GM18909 (cell line): ENCODE measurements at regions not wholly inside any gene's neighbourhood (a gene's known extent, or its start where the extent isn't known, plus 50 kb on each side); places are given as distances from the start of the nearest gene placed in this dataset.

Experiments
- ATAC-seq: cut with Tn5 transposase; IDR thresholded peaks from one replicate; pipeline ENCODE4 v1.9.1; 2021; ENCODE audit warnings: mild to moderate bottlenecking; ENCODE audit not compliant: unreplicated experiment, poor library complexity

DNA sequence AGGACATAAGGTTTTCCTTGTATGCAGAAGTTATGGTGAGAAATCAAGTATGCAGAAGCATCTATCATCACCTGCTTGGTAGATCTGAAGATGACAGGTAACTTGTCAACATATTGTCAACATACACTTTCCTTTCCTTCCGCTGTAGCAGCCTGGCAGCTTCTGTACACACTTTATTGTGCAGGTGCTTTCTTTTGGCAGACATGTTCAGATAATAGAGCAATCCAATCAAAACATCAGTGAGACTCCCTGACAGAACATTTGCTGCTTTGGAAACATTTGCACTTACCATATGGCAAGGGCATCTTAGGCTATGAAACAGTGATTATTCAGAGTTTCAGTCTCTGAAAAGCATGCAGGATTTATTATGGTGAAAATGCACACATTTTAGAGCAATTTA is 161.1 kb upstream of the CDH12 start:
- ATAC-seq: no peak

DNA sequence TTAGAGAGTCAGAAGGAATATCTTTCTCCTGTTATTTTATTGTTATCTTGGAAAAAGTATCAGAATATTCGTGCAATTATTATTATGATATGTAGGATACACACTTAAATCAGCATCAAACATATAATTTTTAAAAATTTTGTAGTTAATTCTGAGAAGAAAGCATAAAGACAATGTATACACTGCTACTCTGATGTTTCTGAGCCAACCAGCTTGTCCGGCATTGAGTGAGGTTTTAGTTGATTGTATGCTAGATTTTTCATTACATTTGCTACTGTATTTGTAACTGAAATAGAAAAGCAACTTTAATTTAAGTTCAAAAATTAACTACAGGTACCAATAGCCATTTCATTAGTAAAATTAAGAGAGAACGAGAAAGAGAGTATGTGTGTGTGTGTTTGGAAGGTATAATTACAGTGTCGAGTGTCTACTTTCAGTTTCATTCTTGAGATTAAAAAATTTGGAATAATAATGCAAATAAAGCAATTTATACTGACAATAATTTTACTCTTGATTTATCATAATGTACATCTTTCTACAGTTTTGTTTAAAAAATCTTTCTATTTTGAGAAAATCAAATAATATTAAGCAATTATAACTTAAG is 160.4 kb upstream of the CDH12 start:
- no peak for ATAC-seq

DNA sequence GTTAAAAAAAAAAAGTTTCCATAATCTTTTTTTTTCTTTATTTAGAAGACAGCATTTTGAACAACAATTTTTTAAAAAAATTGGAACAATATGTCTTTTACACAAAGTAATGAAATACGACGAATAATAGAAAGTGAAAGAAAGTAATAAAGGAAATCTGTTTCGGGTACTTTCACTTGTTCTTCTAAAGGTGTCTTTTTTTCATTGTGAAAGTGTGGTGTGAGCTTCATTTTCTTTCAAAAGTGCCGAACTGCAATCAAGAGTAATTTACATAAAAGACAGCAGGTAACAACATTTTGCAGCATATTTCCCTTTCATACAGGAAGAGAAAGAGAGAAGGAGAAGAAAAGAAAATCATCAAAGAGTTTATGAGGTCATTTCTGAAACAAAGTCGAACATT is 159.7 kb upstream of the CDH12 start:
- ATAC-seq: no peak

DNA sequence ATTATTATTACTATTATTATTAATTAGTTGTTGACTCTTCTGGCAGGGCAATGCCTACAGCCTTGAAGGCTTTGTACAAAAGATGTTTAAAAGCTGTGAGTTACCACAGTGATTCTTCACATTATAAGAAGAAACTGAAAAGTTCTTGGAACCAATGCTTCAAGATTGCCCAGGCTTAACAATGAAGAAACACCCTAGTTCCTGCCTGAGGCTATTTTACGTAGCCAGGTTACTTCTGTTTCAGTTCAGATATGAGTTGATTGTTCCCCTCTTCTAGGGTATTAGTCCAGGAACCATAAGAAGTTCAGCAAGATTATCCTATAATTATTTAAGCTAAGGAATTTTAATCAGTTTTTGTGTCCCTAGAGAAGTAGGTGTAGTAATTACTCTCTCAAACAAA is 154.6 kb upstream of the CDH12 start:
- no peak for ATAC-seq

DNA sequence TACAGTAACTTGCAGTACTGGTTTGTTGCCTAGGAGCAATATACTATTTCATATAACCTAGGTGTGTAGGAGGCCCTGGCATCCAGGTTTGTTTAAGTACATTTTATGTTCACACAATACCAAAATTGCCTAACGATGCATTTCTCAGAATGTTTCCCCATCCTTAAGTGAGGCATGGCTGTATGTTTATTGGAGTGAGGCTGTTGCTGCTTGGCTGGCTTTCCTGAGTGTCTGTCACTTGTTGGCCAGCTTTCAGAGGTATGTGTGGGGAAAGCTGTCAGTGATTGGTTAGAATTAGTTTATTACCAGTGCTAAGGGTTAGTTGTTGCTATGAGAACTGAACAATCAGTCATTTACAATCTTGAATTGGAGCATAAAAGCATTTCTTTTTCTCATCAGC is 154.1 kb upstream of the CDH12 start:
- no peak for ATAC-seq

DNA sequence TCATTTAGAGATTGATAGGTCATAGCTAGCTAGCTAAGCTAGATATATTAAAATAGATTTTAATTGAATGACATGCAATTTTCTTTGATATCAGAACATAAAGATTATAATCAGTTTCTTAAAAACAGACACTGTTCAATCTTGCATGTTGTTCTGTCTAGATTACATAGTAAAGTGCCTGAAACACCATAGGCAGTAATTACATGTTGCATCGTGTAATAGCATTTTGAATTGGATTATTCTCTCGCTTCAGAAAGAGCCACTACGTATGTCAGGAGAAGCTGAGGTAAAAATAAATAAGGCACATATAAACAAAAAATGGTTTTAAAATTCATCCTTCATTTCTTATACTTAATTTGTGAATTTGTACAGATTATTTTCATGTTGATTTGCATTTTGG is 148.0 kb upstream of the CDH12 start:
- ATAC-seq: no peak

DNA sequence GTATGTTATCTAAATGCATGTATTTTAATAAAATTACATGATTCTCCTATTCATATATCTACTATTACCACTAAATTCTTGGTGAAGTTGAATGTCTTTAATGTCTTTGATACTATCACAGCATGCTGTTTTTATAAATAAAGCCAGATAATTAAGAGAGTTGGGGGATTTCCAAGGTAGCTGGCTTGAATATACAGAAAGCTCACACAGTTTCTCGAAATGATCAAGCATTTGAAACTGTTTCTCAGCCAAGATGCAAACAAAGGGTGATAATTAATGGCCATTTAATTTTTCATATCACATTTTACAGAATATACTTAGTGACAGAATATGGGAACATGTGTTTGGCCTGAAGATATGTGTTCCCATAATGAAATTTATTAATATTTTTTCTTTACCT is 145.6 kb upstream of the CDH12 start:
- ATAC-seq: no peak

DNA sequence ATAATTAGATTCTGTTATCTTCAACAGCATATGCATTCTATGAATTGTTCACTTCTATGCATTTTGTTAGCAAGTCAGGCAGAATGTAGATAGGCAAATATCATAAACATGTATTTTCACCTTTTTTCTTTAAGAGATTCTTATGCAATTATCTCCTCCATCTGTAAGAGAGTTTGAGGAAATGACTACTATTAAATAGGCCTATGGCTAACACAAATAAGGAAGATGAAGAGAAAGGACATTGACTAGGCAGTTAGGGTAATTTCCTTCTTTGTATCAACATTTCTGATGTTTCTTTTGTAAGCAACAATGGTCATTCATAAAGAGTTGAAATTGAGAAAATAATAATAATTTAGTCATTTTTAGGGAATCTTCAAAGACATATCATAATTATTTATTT is 145.2 kb upstream of the CDH12 start:
- ATAC-seq: no peak

DNA sequence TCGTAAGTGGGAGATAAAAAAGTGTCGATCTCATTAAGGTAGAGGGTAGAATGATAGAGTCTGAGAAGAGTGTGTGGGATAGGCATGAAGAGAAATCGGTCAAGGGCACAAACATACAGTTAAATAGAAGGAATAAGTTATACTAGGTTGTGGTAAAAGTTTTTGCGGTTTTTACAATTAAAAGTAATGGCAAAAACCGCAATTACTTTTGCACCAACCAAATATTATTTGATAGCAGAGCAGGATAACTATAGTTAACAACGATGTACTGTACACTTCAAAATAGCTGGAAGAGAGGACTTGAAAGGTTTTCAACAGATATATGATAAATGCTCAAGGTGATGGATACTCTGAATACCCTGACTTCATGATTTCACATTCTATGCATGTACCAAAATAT is 135.8 kb upstream of the CDH12 start:
- no peak for ATAC-seq

DNA sequence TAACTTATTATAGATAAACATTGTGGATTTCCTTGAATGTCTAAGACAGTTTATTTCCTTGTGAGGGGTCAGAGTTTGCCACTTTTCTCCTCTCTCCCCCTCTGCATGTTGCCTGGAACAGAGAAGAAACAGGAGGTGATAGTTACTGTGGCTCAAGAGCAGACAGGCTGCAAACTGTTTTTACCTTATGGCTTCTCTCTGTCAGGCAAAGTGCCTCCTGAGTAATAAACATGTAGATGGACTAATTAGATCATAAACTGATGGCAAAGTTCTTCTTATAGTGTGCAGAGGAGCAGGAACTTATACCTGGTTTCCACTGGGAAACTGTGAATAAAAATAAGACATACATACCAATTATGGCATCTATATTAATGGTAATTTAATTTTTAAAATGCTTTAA is 133.1 kb upstream of the CDH12 start:
- ATAC-seq: no peak

DNA sequence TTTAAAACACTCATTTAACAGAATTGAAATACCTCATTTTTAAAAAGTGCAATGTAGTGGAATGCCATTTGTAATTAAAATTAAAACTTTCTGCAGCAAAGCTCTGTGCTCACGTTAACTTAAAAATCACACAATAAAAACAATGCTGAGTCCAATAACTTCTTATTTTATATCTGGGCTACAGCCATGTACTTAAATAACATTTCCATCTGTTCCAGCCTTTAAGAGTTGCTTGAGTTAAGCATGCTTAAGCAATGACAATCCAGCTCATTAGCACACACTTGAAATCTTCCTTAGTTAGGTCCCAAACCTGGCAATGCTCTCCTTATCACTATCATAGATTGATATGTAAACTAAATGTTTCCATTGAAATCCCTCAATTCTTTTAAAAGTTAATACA is 132.3 kb upstream of the CDH12 start:
- no peak for ATAC-seq

DNA sequence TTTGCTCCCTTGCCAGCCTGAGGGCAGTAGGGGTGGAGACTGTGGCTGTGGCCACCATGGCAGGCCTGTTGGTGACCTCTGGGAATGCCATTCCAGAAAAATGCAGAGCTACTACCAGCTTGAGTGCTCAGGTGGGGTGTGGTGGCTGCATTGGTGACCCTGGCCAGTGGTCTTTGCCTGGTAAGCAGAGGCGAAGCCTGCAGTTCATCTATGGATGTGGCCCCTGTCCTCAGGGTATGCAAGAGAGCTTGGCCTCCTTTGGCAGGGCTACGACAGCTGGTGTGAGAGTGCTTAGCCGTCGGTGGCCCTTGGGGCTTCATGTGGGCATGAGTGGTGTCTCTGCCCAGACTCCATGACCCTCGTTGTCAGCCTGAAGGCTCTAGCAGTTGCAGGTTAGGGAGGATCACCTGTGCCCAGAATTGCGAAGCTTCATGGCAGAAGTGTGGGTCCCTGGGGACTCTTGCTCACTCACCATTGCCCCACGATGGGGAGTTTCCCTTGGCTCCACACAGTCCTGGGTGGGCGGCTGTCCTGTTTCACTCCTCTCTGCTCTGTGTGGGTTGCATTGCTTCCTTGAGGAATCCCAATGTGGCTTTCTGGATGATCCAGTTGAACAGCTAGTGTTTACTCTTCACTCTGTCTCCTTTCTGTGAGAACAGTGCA is 117.9 kb upstream of the CDH12 start:
- no peak for ATAC-seq

DNA sequence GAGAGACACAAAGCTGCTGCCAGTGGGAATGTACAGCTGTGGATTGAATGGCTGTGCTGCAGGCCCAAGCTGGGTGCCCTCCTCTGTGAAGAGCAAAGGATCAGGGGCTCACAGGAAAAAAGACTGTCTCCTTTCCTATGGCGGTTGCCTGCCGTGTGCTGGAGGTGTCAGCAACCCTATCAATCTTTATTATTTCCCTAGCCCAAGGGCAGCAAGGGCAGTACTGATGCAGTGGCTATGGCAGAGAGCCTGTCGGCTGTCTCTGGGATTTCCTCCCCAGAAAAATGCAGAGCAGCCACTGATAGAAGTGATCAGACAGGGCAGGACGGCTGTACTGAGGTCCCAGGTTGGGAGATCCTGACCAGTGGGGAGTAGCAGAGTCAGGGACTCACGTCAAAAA is 117.3 kb upstream of the CDH12 start:
- ATAC-seq: no peak

DNA sequence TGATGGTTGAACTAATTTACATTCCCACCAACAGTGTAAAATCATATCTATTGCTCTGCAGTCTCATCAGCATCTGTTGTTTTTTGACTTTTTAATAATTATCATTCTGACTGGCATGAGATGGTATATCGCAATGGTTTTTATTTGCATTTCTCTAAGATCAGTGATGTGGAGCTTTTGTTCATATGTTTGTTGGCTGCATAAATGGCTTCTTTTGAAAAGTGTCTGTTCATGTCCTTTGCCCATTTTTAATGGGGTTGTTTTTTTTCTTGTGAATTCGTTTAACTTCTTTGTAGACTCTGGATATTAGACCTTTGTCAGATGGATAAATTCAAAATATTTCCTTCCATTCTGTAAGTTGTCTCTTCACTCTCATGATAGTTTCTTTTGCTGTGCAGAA is 115.2 kb upstream of the CDH12 start:
- no peak for ATAC-seq

DNA sequence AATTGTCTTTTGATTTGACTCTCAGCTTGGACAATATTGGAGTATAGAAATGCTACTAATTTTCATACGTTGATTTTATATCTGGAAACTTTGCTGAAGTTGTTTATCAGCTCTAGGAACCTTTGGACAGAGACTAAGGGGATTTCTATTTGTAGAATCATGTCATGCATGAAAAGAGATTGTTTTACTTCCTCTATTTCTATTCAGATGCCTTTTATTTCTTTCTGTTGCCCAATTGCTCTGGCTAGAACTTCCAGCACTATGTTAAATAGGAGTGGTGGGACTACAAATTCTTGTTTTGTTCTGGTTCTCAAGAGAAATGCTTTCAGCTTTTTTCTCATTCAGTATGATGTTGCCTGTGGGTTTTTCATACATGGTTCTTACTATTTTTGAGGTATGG is 112.8 kb upstream of the CDH12 start:
- ATAC-seq: no peak

DNA sequence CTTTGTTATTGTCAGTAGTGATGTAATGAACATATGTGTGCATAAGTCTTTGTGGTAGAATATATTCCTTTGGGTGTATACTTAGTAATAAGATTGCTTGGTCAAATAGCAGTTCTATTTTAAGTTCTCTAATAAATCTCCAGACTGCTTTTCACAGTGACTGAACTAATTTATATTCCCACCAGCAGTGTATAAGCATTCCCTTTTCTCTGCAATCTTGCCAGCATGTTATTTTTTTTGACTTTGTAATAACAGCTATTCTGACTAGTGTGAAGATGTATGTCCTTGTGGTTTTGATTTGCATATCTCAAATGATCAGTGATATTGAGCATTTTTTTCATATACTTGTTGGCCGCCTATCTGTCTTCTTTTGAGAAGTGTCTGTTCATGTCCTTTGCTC is 111.5 kb upstream of the CDH12 start:
- ATAC-seq: no peak

DNA sequence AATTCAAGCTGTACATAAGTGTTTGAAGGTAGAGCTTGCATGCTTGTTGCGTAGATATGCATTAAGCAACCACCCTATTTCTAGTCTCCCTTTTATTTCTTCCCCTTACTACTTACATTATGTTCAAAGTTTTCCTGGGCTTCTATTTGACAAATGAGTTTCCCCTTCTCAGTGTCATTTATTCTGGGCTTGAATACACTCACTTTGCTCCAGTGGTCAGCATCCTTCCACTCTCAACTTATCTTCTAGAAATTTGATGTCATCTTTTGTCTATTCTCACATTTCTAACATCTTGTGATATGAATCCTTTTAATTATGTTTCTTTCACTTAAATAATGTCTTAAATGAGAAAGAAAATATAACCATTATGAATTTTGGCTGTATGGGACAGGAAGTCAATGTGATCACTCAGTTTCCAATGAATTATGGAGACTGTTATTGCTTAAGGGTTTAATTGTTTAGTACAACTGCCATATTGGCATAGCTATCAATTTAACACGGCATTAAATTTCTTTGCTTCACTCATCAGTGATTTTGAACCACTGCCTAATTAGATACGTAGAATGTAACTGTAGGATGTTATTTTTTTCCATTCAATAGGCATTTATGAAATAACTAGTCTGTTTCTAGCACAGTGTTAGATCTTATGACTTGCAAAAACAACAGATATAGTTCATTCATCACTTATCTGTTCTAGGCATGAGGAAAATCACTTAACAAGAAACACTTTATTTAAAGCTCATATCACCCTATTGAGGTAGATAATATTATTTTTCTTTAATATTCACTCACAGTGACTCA is 105.5 kb upstream of the CDH12 start:
- no peak for ATAC-seq

DNA sequence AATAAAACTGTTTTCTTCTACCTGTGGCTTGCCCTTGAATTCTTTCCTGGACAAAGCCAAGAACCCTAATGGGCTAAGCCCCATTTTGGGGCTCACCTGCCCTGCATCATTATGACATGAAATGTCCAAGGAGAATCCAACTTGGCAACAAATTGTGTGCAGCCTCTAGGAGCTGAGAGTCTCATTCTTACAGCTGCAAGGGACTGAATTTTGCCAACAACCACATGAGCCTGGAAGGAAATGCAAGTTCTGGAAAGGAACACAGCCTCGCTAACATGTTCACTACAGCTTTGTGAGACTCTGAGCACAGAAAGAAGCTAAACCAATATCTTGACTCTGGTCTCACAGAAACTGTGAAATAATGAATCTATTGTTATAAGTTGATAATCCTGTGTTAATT is 94.8 kb upstream of the CDH12 start:
- ATAC-seq: no peak

DNA sequence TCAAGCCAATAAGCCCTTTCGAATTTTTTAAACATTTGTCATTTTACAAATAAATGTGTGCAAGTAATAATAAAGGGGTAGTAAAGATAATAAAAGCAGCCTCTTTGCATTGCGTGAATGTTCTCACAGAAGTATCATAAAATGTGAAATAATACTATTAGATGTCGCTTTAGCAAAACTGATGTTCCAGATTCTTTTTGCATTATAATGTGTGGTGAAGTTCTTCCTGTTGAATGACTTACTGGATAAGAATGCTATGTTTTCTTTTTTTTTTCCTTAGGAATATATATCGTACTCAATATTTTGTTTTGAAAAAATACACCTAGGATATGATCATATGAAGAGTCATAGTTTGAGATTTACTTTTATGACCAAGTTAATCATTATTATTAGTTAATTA is 85.2 kb upstream of the CDH12 start:
- no peak for ATAC-seq

DNA sequence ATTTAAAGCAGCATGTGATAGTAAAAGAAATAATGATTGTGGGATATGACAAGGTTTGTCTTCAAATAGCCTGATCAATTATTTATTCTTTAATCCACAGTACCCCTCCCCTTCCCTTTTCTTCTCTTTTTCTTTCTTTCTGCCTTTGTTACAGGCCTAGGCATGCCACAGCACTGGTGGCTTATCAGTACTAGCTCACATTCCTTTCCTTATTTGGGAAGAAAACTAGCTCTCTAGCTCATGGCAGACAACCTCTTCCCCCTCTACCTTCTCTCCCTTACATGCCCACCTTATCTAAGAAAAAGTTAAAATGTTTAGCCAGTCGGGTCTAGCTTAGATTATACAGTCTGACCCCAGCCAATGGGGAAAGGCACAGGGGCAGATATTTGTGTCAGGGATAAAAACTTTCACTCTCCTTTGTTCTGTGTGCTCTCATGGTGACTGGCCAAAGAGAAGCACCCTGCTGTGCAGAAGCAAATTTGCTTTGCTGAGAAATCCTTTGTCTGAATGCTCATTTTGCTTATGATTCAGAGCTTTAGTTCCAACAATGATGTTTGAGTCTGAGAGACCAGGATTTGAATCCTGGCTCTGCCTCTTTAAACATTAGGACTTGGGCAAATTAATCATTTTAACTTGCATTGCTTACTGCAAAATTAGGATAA is 75.8 kb upstream of the CDH12 start:
- no peak for ATAC-seq

DNA sequence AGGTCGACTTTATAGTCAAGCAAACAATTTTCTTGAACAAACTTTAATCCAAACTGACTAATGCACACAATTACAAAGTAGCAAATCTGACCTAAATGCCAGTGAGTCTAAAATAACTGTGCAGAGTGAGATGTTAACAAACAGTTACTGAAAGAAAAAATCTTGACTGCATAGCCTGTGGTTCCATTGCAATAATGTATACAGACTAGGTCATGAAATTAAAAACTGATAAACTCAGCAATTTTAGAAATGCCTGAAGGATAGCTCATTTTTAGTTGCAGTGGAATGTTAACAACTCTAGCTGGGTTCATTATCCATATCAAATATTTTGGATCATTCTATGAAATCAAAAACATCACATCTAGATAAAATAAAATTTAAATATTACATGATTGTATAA is 73.4 kb upstream of the CDH12 start:
- ATAC-seq: no peak
